ENCODE measurements at regions not wholly inside any gene's neighbourhood (a gene's known extent, or its start where the extent isn't known, plus 50 kb on each side); places are given as distances from the start of the nearest gene placed in this dataset.

- no peak for TF ChIP-seq IRF3 (IDR thresholded peaks at IDR 0.05)
- no peak for TF ChIP-seq PBX3 (IDR thresholded peaks at IDR 0.05; ENCODE audit: insufficient replicate concordance, low read depth, low read length)
- TF ChIP-seq TCF7 (IDR thresholded peaks at IDR 0.05; ENCODE audit: borderline replicate concordance): no peak
Observed at GRCh38 chr19:33885236-33885635, 88.6 kb downstream of the KCTD15 start (continued).

GRCh38 chr19:33887891-33888290 lies 91.2 kb downstream of the KCTD15 start:
- POLR2A ChIA-PET: no interaction called here
- no peak overlapping the region for H2AFZ ChIP-seq (ENCODE audit: control insufficient read depth, low read depth, low read length)
- FAIRE-seq (no peak), ATAC-seq (no peak), DNase-seq (ENCODE audit: low read depth, low spot score) (no peak)
- RAD21 ChIA-PET (ENCODE audit: unreplicated experiment): no interaction called here
- CTCF ChIA-PET: interaction anchor here (0.6 kb wide), 1 partner anchor 11 kb away, joined by 3 read pairs; no protein-coding TSS in a partner anchor
- intact Hi-C loops (cut with micrococcal nuclease; ENCODE audit: unreplicated experiment): no loop called here
- no TSS peak for BruUV-seq (replicated peaks)
- no peak overlapping the region for H3K27ac ChIP-seq (ENCODE audit: control insufficient read depth, insufficient read depth)
- WGBS (ENCODE audit: insufficient coverage, insufficient replicate concordance, low lambda C conversion rate, missing lambda C conversion rate): 37% methylated on average over 11 of the region's 11 CpGs
- H3K9ac ChIP-seq (ENCODE audit: control insufficient read depth, insufficient read depth, low read length): no peak overlapping the region
- in situ Hi-C loops (cut with MboI): no loop called here
- H4K20me1 ChIP-seq (ENCODE audit: control insufficient read depth, insufficient read depth): no peaks in the 10 kb centered on the region
- no peak overlapping the region for H3K4me3 ChIP-seq
- SMC1A ChIA-PET (ENCODE audit: uncharacterized antibody, unreplicated experiment): no interaction called here
- H3K79me2 ChIP-seq (ENCODE audit: control insufficient read depth, insufficient read depth, low read length): no peaks in the 10 kb centered on the region
- H3K4me2 ChIP-seq (ENCODE audit: control insufficient read depth, insufficient read depth): no peak overlapping the region
- H3K9me3 ChIP-seq (replicated peaks; ENCODE audit: control insufficient read depth, insufficient read depth, low read length): no peaks in the 10 kb centered on the region
- no peaks in the 10 kb centered on the region for H3K4me1 ChIP-seq (ENCODE audit: control insufficient read depth, insufficient read depth, low read length)
- H3K27me3 ChIP-seq (replicated peaks in 1 of 2; ENCODE audit: control insufficient read depth in 2 of 2, insufficient read depth in 2 of 2, low read length in 1 of 2): no peaks in the 10 kb centered on the region
- H3K36me3 ChIP-seq (ENCODE audit: control insufficient read depth in 2 of 2, insufficient read depth in 2 of 2, low read length in 1 of 2): no peaks in the 10 kb centered on the region
- TF ChIP-seq SRF (IDR thresholded peaks at IDR 0.05; ENCODE audit: low read depth in 2 of 2, low read length in 2 of 2) (no peak), HSF1 (IDR thresholded peaks at IDR 0.05; ENCODE audit: low read depth, low read length) (no peak), EGR1 (IDR thresholded peaks at IDR 0.05; ENCODE audit: borderline replicate concordance in 1 of 2, low read depth in 2 of 2, low read length in 2 of 2) (no peak), RCOR1 (conservative IDR thresholded peaks at IDR 0.05; ENCODE audit: low read depth, low read length) (no peak), SPI1 (IDR thresholded peaks at IDR 0.05; ENCODE audit: borderline replicate concordance, insufficient read depth, low read depth, low read length) (no peak), MYB (IDR thresholded peaks at IDR 0.05; ENCODE audit: borderline replicate concordance, low read depth, low read length) (no peak), YBX1 (IDR thresholded peaks at IDR 0.05) (no peak), SKIL (IDR thresholded peaks at IDR 0.05; ENCODE audit: low read depth, poor library complexity, severe bottlenecking) (no peak), BHLHE40 (IDR thresholded peaks at IDR 0.05; ENCODE audit: borderline replicate concordance in 1 of 2, low read depth in 2 of 2, low read length in 1 of 2) (no peak), EZH2 (IDR thresholded peaks at IDR 0.05; ENCODE audit: borderline replicate concordance, control insufficient read depth, low read depth, low read length) (no peak)

All from GM12878 (cell line).